Hematopoietic multipotent progenitor cell treated with erythropoietin and hydrocortisone succinate and interleukin-3 and kit ligand, for 8 days (in vitro differentiated cells): ENCODE measurements at regions not wholly inside any gene's neighbourhood (a gene's known extent, or its start where the extent isn't known, plus 50 kb on each side); places are given as distances from the start of the nearest gene placed in this dataset.

ENCODE experiments used
- DNase-seq: peaks from one replicate; pipeline ENCODE4 v3.0.0-alpha.2; 2015

- no peak for DNase-seq
Measured at GRCh38 chr1:224850446-224850845, 79.0 kb upstream of the DNAH14 start.

GRCh38 chr1:224851210-224851847, 78.1 kb upstream of the DNAH14 start:
- peak; percentile 57 for DNase-seq

GRCh38 chr1:224851848-224852261, 77.6 kb upstream of the DNAH14 start:
- no peak for DNase-seq

- peak; percentile 21 for DNase-seq
Measured at GRCh38 chr1:224852901-224853568, 76.4 kb upstream of the DNAH14 start.

- no peak for DNase-seq
Measured at GRCh38 chr1:224856973-224857372, 72.5 kb upstream of the DNAH14 start.

GRCh38 chr1:224859651-224860050, 69.8 kb upstream of the DNAH14 start:
- no peak for DNase-seq

- no peak for DNase-seq
Measured at GRCh38 chr1:224860488-224861338, 68.8 kb upstream of the DNAH14 start.

- DNase-seq: no peak
Measured at GRCh38 chr1:224861339-224861716, 68.1 kb upstream of the DNAH14 start.

GRCh38 chr1:224863486-224863885, 66.0 kb upstream of the DNAH14 start:
- DNase-seq: no peak

GRCh38 chr1:224864006-224864405, 65.5 kb upstream of the DNAH14 start:
- DNase-seq: no peak

GRCh38 chr1:224865510-224865909, 64.0 kb upstream of the DNAH14 start:
- DNase-seq: no peak

GRCh38 chr1:224866940-224867339, 62.5 kb upstream of the DNAH14 start:
- DNase-seq: no peak

GRCh38 chr1:224867715-224868114, 61.8 kb upstream of the DNAH14 start:
- DNase-seq: no peak

- no peak for DNase-seq
Measured at GRCh38 chr1:224872832-224873433, 56.5 kb upstream of the DNAH14 start.

GRCh38 chr1:224873434-224874369, 55.8 kb upstream of the DNAH14 start:
- no peak for DNase-seq

GRCh38 chr1:224874775-224875174, 54.7 kb upstream of the DNAH14 start:
- DNase-seq: no peak

GRCh38 chr1:224879162-224879803, 50.2 kb upstream of the DNAH14 start:
- no peak for DNase-seq
